ENCODE measurements at regions not wholly inside any gene's neighbourhood (a gene's known extent, or its start where the extent isn't known, plus 50 kb on each side); places are given as distances from the start of the nearest gene placed in this dataset.

GRCh38 chr17:52389632-52390031 lies 231.1 kb upstream of the CA10 start:
- DNase-seq (ENCODE audit: low spot score), result no peak

- no peak for DNase-seq (ENCODE audit: low spot score)
Measured at GRCh38 chr17:52388941-52389340, 230.4 kb upstream of the CA10 start.

GRCh38 chr17:52384695-52385094 lies 226.2 kb upstream of the CA10 start:
- DNase-seq (ENCODE audit: low spot score), result no peak

GRCh38 chr17:52383493-52384100 lies 225.1 kb upstream of the CA10 start:
- DNase-seq (ENCODE audit: low spot score), result peak; percentile 2

GRCh38 chr17:52378860-52379259 lies 220.3 kb upstream of the CA10 start:
- DNase-seq (ENCODE audit: low spot score), result no peak

GRCh38 chr17:52376137-52376536 lies 217.6 kb upstream of the CA10 start:
- no peak for DNase-seq (ENCODE audit: low spot score)

- DNase-seq (ENCODE audit: low spot score), result no peak
Measured at GRCh38 chr17:52368886-52369285, 210.4 kb upstream of the CA10 start.

- DNase-seq (ENCODE audit: low spot score), result no peak
Measured at GRCh38 chr17:52357854-52358253, 199.3 kb upstream of the CA10 start.

- no peak for DNase-seq (ENCODE audit: low spot score)
Measured at GRCh38 chr17:52336796-52337195, 178.3 kb upstream of the CA10 start.

GRCh38 chr17:52306314-52306713 lies 147.8 kb upstream of the CA10 start:
- DNase-seq (ENCODE audit: low spot score), result no peak

- DNase-seq (ENCODE audit: low spot score), result no peak
Measured at GRCh38 chr17:52298881-52299280, 140.4 kb upstream of the CA10 start.

- no peak for DNase-seq (ENCODE audit: low spot score)
Measured at GRCh38 chr17:52297230-52298010, 138.9 kb upstream of the CA10 start.

GRCh38 chr17:52294301-52294700 lies 135.8 kb upstream of the CA10 start:
- no peak for DNase-seq (ENCODE audit: low spot score)

- no peak for DNase-seq (ENCODE audit: low spot score)
Measured at GRCh38 chr17:52287611-52288010, 129.1 kb upstream of the CA10 start.

- DNase-seq (ENCODE audit: low spot score), result no peak
Measured at GRCh38 chr17:52283872-52284271, 125.4 kb upstream of the CA10 start.

GRCh38 chr17:52276381-52277008 lies 118.0 kb upstream of the CA10 start:
- no peak for DNase-seq (ENCODE audit: low spot score)

GRCh38 chr17:52271781-52272180 lies 113.3 kb upstream of the CA10 start:
- no peak for DNase-seq (ENCODE audit: low spot score)

- DNase-seq (ENCODE audit: low spot score), result no peak
Measured at GRCh38 chr17:52255347-52255746, 96.8 kb upstream of the CA10 start.

- no peak for DNase-seq (ENCODE audit: low spot score)
Measured at GRCh38 chr17:52244689-52245088, 86.2 kb upstream of the CA10 start.

- no peak for DNase-seq (ENCODE audit: low spot score)
Measured at GRCh38 chr17:52242268-52242667, 83.8 kb upstream of the CA10 start.

- DNase-seq (ENCODE audit: low spot score), result no peak
Measured at GRCh38 chr17:52237151-52237550, 78.6 kb upstream of the CA10 start.

GRCh38 chr17:52235516-52235915 lies 77.0 kb upstream of the CA10 start:
- DNase-seq (ENCODE audit: low spot score), result no peak

GRCh38 chr17:52233632-52234031 lies 75.1 kb upstream of the CA10 start:
- no peak for DNase-seq (ENCODE audit: low spot score)

Measured in hematopoietic multipotent progenitor cell treated with erythropoietin and hydrocortisone succinate and interleukin-3 and kit ligand, for 15 days (in vitro differentiated cells).